GM18520 (cell line): ENCODE measurements at regions not wholly inside any gene's neighbourhood (a gene's known extent, or its start where the extent isn't known, plus 50 kb on each side); places are given as distances from the start of the nearest gene placed in this dataset.
"Not testable (repeated sequence)": the region's sequence is repeated elsewhere in the genome, so short reads cannot be mapped to it uniquely, and the experiment has no call there.

Source experiments
- ATAC-seq: cut with Tn5 transposase; IDR thresholded peaks from one replicate; pipeline ENCODE4 v1.9.1; 2021; ENCODE audit not compliant: unreplicated experiment

GRCh38 chr3:4147556-4148118 lies 155.5 kb upstream of the SETMAR start:
- ATAC-seq = no peak

- no peak for ATAC-seq
These were observed 153.9 kb upstream of the SETMAR start for GRCh38 chr3:4149296-4149695.

- no peak for ATAC-seq
These were observed 152.4 kb upstream of the SETMAR start for GRCh38 chr3:4150816-4151215.

- ATAC-seq = no peak
These were observed 151.3 kb upstream of the SETMAR start for GRCh38 chr3:4151859-4152258.

GRCh38 chr3:4153771-4154170 lies 149.4 kb upstream of the SETMAR start:
- ATAC-seq = no peak

GRCh38 chr3:4158329-4158728 lies 144.8 kb upstream of the SETMAR start:
- ATAC-seq = no peak

GRCh38 chr3:4162096-4162495 lies 141.1 kb upstream of the SETMAR start:
- no peak for ATAC-seq

GRCh38 chr3:4163011-4163410 lies 140.2 kb upstream of the SETMAR start:
- ATAC-seq = no peak

GRCh38 chr3:4166540-4166939 lies 136.6 kb upstream of the SETMAR start:
- no peak for ATAC-seq

- ATAC-seq = not testable (repeated sequence)
These were observed 135.9 kb upstream of the SETMAR start for GRCh38 chr3:4167230-4167629.

- ATAC-seq = no peak
These were observed 128.4 kb upstream of the SETMAR start for GRCh38 chr3:4174791-4175190.

- no peak for ATAC-seq
These were observed 111.2 kb upstream of the SETMAR start for GRCh38 chr3:4191971-4192370.

- no peak for ATAC-seq
These were observed 108.2 kb upstream of the SETMAR start for GRCh38 chr3:4195006-4195405.

- ATAC-seq = no peak
These were observed 106.5 kb upstream of the SETMAR start for GRCh38 chr3:4196506-4197147.

GRCh38 chr3:4197670-4198069 lies 105.5 kb upstream of the SETMAR start:
- no peak for ATAC-seq

GRCh38 chr3:4198491-4198890 lies 104.7 kb upstream of the SETMAR start:
- ATAC-seq = no peak

GRCh38 chr3:4204776-4205175 lies 98.4 kb upstream of the SETMAR start:
- ATAC-seq = not testable (repeated sequence)

GRCh38 chr3:4207672-4208071 lies 95.5 kb upstream of the SETMAR start:
- no peak for ATAC-seq

- no peak for ATAC-seq
These were observed 94.6 kb upstream of the SETMAR start for GRCh38 chr3:4208556-4208955.

GRCh38 chr3:4211610-4212009 lies 91.6 kb upstream of the SETMAR start:
- ATAC-seq = no peak

- not testable (repeated sequence) for ATAC-seq
These were observed 89.7 kb upstream of the SETMAR start for GRCh38 chr3:4213420-4213819.

GRCh38 chr3:4216974-4217373 lies 86.2 kb upstream of the SETMAR start:
- not testable (repeated sequence) for ATAC-seq
